NT2/D1 (cell line): ENCODE measurements at regions not wholly inside any gene's neighbourhood (a gene's known extent, or its start where the extent isn't known, plus 50 kb on each side); places are given as distances from the start of the nearest gene placed in this dataset.
"Not testable (repeated sequence)": the region's sequence is repeated elsewhere in the genome, so short reads cannot be mapped to it uniquely, and the experiment has no call there.

Experiments
- DNase-seq: peaks from one replicate; pipeline ENCODE4 v3.0.0-alpha.2; 2011; ENCODE audit warnings: low read depth, low spot score
- H3K27me3 ChIP-seq: 2 replicates; pipeline ENCODE4 v1.6.0; 2011; ENCODE audit warnings: mild to moderate bottlenecking; ENCODE audit not compliant: insufficient read length, insufficient read depth
- H3K36me3 ChIP-seq: 2 replicates; pipeline ENCODE4 v1.6.1; 2011; ENCODE audit warnings: mild to moderate bottlenecking, low read length, mixed read lengths; ENCODE audit not compliant: insufficient read depth, insufficient read length
- H3K4me1 ChIP-seq: 2 replicates; pipeline ENCODE4 v1.5.1; 2011; ENCODE audit not compliant: insufficient read depth, insufficient read length
- H3K4me3 ChIP-seq: 2 replicates; pipeline ENCODE4 v1.5.1; 2011; ENCODE audit warnings: low read depth; ENCODE audit not compliant: insufficient read length
- H3K9ac ChIP-seq: 2 replicates; pipeline ENCODE4 v1.6.0; 2011; ENCODE audit warnings: low read depth; ENCODE audit not compliant: insufficient read length
- H3K9me3 ChIP-seq: 2 replicates; pipeline ENCODE4 v1.5.1; 2011; ENCODE audit warnings: mild to moderate bottlenecking, low read length; ENCODE audit not compliant: insufficient read depth
- SUZ12 ChIP-seq: IDR thresholded peaks from 2 replicates; pipeline ENCODE4 v1.6.1; 2011; ENCODE audit not compliant: insufficient read length, insufficient read depth; ENCODE audit errors: extremely low read depth
- YY1 ChIP-seq: IDR thresholded peaks from 2 replicates; pipeline ENCODE4 v1.6.1; 2011; ENCODE audit not compliant: insufficient read length, insufficient read depth
- ZNF274 ChIP-seq: IDR thresholded peaks from 2 replicates; pipeline ENCODE4 v1.6.1; 2011; ENCODE audit warnings: mild to moderate bottlenecking, low read depth, low read length

DNA sequence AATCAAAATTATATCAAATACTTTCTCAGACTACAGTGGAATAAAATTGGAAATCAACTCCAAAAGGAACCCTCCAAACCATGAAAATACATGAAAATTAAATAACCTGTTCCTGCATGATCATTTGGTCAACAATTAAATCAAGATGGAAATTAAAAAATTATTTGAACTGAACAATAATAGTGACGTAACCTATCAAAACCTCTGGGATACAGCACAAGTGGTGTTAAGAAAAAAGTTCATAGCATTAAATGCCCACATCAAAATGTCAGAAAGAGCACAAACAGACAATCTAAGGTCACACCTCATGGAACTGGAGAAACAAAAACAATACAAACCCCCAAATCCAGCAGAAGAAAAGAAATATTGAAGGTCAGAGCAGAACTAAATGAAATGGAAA lies 1460.7 kb downstream of the OLFM4 start:
- no peak overlapping the region for H3K9ac ChIP-seq
- TF ChIP-seq ZNF274 = no peak
- TF ChIP-seq SUZ12 = no peak
- no peak for TF ChIP-seq YY1
- no peak for DNase-seq

DNA sequence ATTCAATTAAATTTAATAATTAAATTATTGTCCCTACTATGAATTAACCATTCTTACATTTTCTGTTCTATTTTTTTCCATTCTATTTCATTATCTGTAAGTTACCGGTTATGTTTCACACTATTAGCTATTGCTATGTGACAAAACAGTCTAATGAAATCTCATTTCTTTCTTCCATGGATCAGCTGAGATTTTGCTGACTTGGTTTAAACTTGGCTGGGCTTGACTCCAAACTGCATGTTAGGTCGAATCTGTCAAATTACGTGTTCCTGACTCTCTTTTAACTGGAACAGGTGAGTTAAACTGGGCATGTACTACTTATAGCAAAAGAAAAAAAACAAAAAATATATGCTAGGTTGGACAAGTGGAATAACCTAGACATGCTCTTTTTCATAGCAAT lies 1464.4 kb downstream of the OLFM4 start:
- DNase-seq = no peak
- no peaks in the 10 kb centered on the region for H3K9me3 ChIP-seq
- H3K9ac ChIP-seq = no peak overlapping the region
- no peak overlapping the region for H3K4me3 ChIP-seq
- no peaks in the 10 kb centered on the region for H3K4me1 ChIP-seq
- no peaks in the 10 kb centered on the region for H3K27me3 ChIP-seq
- TF ChIP-seq ZNF274 (no peak), SUZ12 (no peak), YY1 (no peak)
- H3K36me3 ChIP-seq = no peaks in the 10 kb centered on the region

More for the DNA sequence above, 1460.7 kb downstream of the OLFM4 start:
- no peaks in the 10 kb centered on the region for H3K9me3 ChIP-seq
- H3K36me3 ChIP-seq = no peaks in the 10 kb centered on the region
- no peaks in the 10 kb centered on the region for H3K4me1 ChIP-seq
- H3K27me3 ChIP-seq = no peaks in the 10 kb centered on the region
- no peak overlapping the region for H3K4me3 ChIP-seq

DNA sequence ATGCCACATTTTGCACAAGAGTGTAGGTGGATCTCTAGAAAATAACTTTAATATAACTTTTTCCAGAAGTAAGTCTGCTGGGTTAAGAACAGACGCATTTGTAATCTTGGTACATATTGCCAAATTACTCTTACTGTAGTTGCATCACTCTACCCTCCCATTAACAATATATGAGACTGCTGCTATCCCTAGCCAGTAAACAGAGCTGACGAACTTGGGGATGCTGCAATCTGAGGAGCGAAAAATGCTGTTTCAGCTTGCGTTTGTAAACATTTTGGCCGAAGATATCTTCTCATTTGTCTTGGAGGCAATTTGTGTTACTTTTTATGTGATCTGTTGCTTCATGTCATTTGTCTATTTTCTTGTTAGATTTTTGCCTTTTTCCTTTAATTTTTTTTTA lies 1482.8 kb downstream of the OLFM4 start:
- DNase-seq = no peak
- no peak for TF ChIP-seq ZNF274
- no peak for TF ChIP-seq YY1
- no peak for TF ChIP-seq SUZ12
- H3K27me3 ChIP-seq = no peaks in the 10 kb centered on the region
- no peak overlapping the region for H3K9ac ChIP-seq
- no peaks in the 10 kb centered on the region for H3K36me3 ChIP-seq
- no peaks in the 10 kb centered on the region for H3K4me1 ChIP-seq
- H3K9me3 ChIP-seq = no peaks in the 10 kb centered on the region
- H3K4me3 ChIP-seq = no peak overlapping the region

DNA sequence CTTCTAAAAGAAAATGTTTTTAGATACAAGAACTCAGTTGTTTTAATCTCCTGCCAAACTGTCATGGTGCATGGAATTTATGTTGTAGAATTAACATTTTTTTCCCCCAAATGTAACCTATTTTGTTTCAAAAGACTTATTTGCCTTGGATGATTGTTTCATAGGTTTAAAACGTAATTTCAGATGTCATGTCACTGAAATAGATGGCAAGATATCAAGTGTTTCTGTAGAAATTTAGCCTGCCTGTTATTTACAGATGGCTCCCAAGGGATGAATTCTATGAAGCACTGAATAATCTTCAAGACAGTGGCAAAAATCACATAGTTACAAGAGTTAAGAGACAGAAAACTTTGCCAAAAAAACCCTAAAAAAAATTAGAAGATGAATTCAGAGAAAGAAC lies 1484.6 kb downstream of the OLFM4 start:
- no peaks in the 10 kb centered on the region for H3K4me1 ChIP-seq
- H3K9me3 ChIP-seq = no peaks in the 10 kb centered on the region
- no peaks in the 10 kb centered on the region for H3K36me3 ChIP-seq
- TF ChIP-seq SUZ12 (no peak), ZNF274 (no peak), YY1 (no peak)
- no peak for DNase-seq
- no peak overlapping the region for H3K9ac ChIP-seq
- H3K4me3 ChIP-seq = no peak overlapping the region
- H3K27me3 ChIP-seq = no peaks in the 10 kb centered on the region

DNA sequence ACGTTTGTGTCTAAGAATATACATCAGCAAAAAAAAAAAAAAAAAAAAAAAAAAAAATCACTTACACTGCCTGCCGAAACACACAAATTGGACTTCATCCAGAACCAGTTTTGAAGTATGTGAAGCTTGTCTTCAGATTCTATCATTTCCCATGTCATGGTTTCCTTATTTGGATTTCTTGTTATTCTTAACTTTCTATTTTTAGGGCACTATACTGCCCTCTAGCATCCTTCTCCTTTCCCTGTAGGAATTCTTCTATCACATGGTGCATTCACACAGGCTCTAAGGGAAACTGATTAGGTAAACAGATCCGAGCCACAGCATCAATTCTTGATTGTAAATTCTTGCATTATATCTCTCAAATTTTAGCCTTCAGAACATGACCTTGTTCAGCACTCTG lies 1507.5 kb downstream of the OLFM4 start:
- no peak for TF ChIP-seq SUZ12
- TF ChIP-seq ZNF274 = no peak
- no peak for TF ChIP-seq YY1
- Histone ChIP-seq H3K4me1 (no peaks in the 10 kb centered on the region), H3K9me3 (no peaks in the 10 kb centered on the region), H3K27me3 (no peaks in the 10 kb centered on the region), H3K36me3 (no peaks in the 10 kb centered on the region), H3K4me3 (no peak overlapping the region), H3K9ac (no peak overlapping the region)
- no peak for DNase-seq

DNA sequence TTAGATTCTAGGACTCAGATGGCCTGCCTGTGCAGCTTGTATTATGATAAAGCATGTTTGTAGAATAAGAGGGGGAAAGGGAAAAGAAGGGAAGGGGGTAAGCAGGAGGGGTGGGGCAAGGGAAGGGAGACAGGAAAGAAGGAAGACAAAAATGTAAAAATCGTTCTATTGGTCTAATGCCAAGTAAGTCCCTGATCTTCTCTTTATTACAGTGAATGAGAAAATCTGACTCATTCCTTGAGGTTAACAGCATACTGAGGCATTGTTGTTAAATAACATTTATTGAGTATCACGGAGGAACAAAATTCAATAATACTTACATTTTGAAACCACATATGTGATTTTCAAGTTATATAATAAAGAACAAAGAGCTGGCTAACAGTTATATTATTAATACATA lies 1534.7 kb downstream of the OLFM4 start:
- H3K9ac ChIP-seq = no peak overlapping the region
- DNase-seq = no peak
- no peak overlapping the region for H3K4me3 ChIP-seq
- no peaks in the 10 kb centered on the region for H3K36me3 ChIP-seq
- no peaks in the 10 kb centered on the region for H3K4me1 ChIP-seq
- TF ChIP-seq YY1 (no peak), SUZ12 (no peak), ZNF274 (no peak)
- no peaks in the 10 kb centered on the region for H3K27me3 ChIP-seq
- H3K9me3 ChIP-seq = no peaks in the 10 kb centered on the region

DNA sequence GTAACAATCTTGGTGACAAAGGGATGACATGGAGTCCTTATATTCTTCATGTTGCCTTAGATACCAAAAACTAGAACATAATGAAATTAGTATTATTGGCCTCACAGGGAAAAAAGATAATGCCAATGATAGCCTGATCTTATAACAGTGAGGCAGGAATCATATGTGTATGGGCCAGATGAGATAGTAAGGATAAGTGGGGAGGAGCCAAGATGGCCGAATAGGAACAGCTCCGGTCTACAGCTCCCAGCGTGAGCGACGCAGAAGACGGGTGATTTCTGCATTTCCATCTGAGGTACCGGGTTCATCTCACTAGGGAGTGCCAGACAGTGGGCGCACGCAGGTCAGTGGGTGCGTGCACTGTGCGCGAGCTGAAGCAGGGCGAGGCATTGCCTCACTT lies 1543.4 kb downstream of the OLFM4 start:
- not testable (repeated sequence) for DNase-seq, H3K9ac ChIP-seq, H3K27me3 ChIP-seq, H3K4me3 ChIP-seq, H3K4me1 ChIP-seq, H3K36me3 ChIP-seq, H3K9me3 ChIP-seq

DNA sequence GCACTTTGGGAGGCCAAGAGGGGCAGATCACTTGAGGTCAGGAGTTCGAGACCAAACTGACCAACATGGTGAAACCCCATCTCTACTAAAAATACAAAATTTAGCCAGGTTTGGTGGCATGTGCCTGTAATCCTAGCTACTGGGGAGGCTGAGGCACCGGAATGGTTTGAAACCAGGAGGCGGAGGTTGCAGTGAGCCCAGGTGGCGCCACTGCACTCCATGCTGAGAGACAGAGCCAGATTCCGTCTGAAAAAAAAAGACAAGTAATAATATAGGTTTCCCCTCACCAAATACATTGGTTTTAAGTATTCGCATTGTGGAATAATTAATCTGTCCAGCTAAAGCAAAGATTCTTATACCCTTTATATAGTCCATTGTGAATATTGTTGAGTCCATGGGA lies 1544.6 kb downstream of the OLFM4 start:
- Histone ChIP-seq H3K4me1 (no peaks in the 10 kb centered on the region), H3K9me3 (no peaks in the 10 kb centered on the region), H3K4me3 (no peak overlapping the region), H3K9ac (no peak overlapping the region), H3K36me3 (no peaks in the 10 kb centered on the region), H3K27me3 (no peaks in the 10 kb centered on the region)
- DNase-seq = no peak
- TF ChIP-seq SUZ12 (no peak), ZNF274 (no peak), YY1 (no peak)
